Upper lobe of left lung (tissue), 6 donors: ENCODE measurements at regions not wholly inside any gene's neighbourhood (a gene's known extent, or its start where the extent isn't known, plus 50 kb on each side); places are given as distances from the start of the nearest gene placed in this dataset.

Source experiments
- ATAC-seq, 2 donors: fragments of 200-7000 bp; cut with Tn5 transposase; one replicate each; pipeline ENCODE4 v1.9.1; 2022; ENCODE audit warnings: mild to moderate bottlenecking in 2 of 2, moderate library complexity in 2 of 2; ENCODE audit not compliant: low FRiP score in 2 of 2
- DNase-seq, 2 donors: peaks; one replicate each; pipeline ENCODE4 v3.0.0-alpha.2; 2019 to 2020
- H3K27ac ChIP-seq, 4 donors: fragments of 200-600 bp; sonication (generic); one replicate each; pipeline ENCODE4 v1.5.1; 2016 to 2019
- H3K27me3 ChIP-seq, 4 donors: fragments of 200-600 bp; sonication (generic); one replicate each; pipeline ENCODE4 v1.5.1; 2017 to 2019
- H3K36me3 ChIP-seq, 4 donors: fragments of 200-600 bp; sonication (generic); one replicate each; pipeline ENCODE4 v1.5.1; 2016 to 2019
- H3K4me1 ChIP-seq, 4 donors: fragments of 200-600 bp; sonication (generic); one replicate each; pipeline ENCODE4 v1.5.1; 2018 to 2019
- H3K4me3 ChIP-seq, 4 donors: fragments of 200-600 bp; sonication (generic); one replicate each; pipeline ENCODE4 v1.5.1; 2017 to 2019; ENCODE audit warnings: mild to moderate bottlenecking in 2 of 4, moderate library complexity in 1 of 4
- H3K9me3 ChIP-seq, 4 donors: fragments of 200-600 bp; sonication (generic); one replicate each; pipeline ENCODE4 v1.5.1; 2018 to 2019
- EP300 ChIP-seq, 4 donors: sonication (generic); formaldehyde crosslinking; IDR thresholded peaks; one replicate each; pipeline ENCODE4 v1.5.1; 2017; ENCODE audit warnings: antibody characterized with exemption in 4 of 4, control low read depth in 2 of 4
- POLR2A ChIP-seq, 4 donors: fragments of 450-650 bp; IDR thresholded peaks; one replicate each; pipeline ENCODE4 v1.5.1; 2016 to 2017; ENCODE audit warnings: antibody characterized with exemption in 4 of 4, mild to moderate bottlenecking in 2 of 4
- POLR2AphosphoS5 ChIP-seq, 2 donors: sonication (generic); formaldehyde crosslinking; IDR thresholded peaks; one replicate each; pipeline ENCODE4 v1.5.1; 2017; ENCODE audit warnings: antibody characterized with exemption in 2 of 2
- WGBS, 2 donors: methylation state at CpG; one replicate each; pipeline ENCODE4 v1.1.5; 2017 to 2018; 5-methylcytosine and 5-hydroxymethylcytosine counted together
- TF ChIP-seq, protein P1 (sequence below), 6 experiments: fragments of 450-650 bp in 4 of 6; fragments of 200-600 bp in 2 of 6; sonication (generic) in 2 of 6; IDR thresholded peaks; one replicate each; pipeline ENCODE4 v1.5.1; 2016 to 2019; ENCODE audit warnings: antibody characterized with exemption in 6 of 6
- donor health status: DM: no; HTN: no; CAD: no; lungs with moderate emphysema.
- donor health status: DM: no; HTN: yes; CAD: no; lungs with severe emphysema.

- Histone ChIP-seq H3K27ac (no peak overlapping the region), H3K36me3 (no peaks in the 10 kb centered on the region), H3K4me1 (no peaks in the 10 kb centered on the region), H3K9me3 (no peaks in the 10 kb centered on the region), H3K4me3 (no peak overlapping the region), H3K27me3 (no peaks in the 10 kb centered on the region)
- no peak for ATAC-seq
- no peak for TF ChIP-seq POLR2AphosphoS5 (IDR thresholded peaks at IDR 0.05)
- no peak for TF ChIP-seq EP300 (IDR thresholded peaks at IDR 0.05)
- TF ChIP-seq, protein P1, sequence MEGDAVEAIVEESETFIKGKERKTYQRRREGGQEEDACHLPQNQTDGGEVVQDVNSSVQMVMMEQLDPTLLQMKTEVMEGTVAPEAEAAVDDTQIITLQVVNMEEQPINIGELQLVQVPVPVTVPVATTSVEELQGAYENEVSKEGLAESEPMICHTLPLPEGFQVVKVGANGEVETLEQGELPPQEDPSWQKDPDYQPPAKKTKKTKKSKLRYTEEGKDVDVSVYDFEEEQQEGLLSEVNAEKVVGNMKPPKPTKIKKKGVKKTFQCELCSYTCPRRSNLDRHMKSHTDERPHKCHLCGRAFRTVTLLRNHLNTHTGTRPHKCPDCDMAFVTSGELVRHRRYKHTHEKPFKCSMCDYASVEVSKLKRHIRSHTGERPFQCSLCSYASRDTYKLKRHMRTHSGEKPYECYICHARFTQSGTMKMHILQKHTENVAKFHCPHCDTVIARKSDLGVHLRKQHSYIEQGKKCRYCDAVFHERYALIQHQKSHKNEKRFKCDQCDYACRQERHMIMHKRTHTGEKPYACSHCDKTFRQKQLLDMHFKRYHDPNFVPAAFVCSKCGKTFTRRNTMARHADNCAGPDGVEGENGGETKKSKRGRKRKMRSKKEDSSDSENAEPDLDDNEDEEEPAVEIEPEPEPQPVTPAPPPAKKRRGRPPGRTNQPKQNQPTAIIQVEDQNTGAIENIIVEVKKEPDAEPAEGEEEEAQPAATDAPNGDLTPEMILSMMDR (IDR thresholded peaks at IDR 0.05), result no peak
- TF ChIP-seq POLR2A (IDR thresholded peaks at IDR 0.05), result no peak
- no peak for DNase-seq
Observed at GRCh38 chr5:72615061-72615460, 107.9 kb upstream of the ZNF366 start.

DNA sequence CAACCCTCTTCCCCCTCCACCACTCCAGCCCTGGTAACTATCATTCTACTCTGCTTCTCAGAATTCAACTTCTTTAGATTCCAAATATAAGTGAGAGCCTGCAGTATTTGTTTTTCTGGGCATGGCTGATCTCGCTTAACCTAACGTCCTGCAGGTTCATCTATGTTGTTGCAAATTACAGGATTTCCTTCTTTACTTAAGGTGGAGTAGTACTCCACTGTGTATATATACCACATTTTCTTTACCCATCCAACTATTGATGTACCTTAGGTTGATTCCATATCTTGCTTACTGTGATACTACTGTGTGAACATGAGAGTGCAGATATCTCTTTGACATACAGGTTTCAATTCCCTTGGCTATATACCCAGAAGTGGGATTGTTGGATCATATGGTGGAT lies 106.3 kb upstream of the ZNF366 start:
- Histone ChIP-seq H3K27ac (no peak overlapping the region), H3K9me3 (no peaks in the 10 kb centered on the region), H3K36me3 (no peaks in the 10 kb centered on the region), H3K27me3 (no peaks in the 10 kb centered on the region), H3K4me3 (no peak overlapping the region), H3K4me1 (no peaks in the 10 kb centered on the region)
- WGBS, 2 donors, result 32 to 40% methylated on average over 2 of the region's 2 CpGs
- TF ChIP-seq POLR2A (IDR thresholded peaks at IDR 0.05), result no peak
- TF ChIP-seq, protein P1 (IDR thresholded peaks at IDR 0.05), result no peak
- no peak for TF ChIP-seq POLR2AphosphoS5 (IDR thresholded peaks at IDR 0.05)
- no peak for TF ChIP-seq EP300 (IDR thresholded peaks at IDR 0.05)
- no peak for DNase-seq
- no peak for ATAC-seq

GRCh38 chr5:72612810-72613209 lies 105.6 kb upstream of the ZNF366 start:
- Histone ChIP-seq H3K4me1 (no peaks in the 10 kb centered on the region), H3K4me3 (no peak overlapping the region), H3K27ac (no peak overlapping the region), H3K36me3 (no peaks in the 10 kb centered on the region), H3K9me3 (no peaks in the 10 kb centered on the region), H3K27me3 (no peaks in the 10 kb centered on the region)
- 91% methylated on average over 2 of the region's 2 CpGs for WGBS, 2 donors
- ATAC-seq (no peak), DNase-seq (no peak)
- TF ChIP-seq POLR2AphosphoS5 (IDR thresholded peaks at IDR 0.05) (no peak), POLR2A (IDR thresholded peaks at IDR 0.05) (no peak), EP300 (IDR thresholded peaks at IDR 0.05) (no peak)
- TF ChIP-seq, protein P1 (IDR thresholded peaks at IDR 0.05), result no peak

DNA sequence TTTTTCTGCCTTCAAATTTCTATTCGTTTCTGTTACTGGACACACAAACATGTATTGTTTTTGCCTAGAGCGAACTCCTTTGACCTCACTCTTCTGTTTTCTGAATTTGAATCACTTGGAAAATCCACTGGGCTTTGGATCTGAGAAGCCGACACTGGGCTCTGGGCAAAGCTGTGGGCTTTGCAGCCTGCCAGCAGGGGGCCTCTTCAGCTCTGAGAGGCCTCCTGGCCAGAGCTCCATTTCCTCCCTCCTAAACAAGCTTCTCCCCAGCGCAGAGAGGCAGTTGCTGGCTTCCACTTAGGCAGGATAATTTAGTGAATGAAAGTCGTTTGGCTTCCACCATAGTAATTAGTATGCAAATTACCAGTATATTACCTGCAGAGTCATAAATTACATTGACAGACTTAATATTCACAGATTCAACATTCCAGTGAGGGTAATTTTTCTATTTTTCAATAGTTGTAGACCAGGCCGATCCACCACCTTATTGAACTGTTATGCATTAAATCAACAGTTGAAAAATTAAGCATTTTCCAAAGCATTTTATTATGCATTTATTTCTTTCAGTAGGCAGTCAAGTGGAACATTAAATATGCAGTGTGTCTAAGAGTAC lies 104.0 kb upstream of the ZNF366 start:
- H3K4me3 ChIP-seq, result no peak overlapping the region
- no peaks in the 10 kb centered on the region for H3K36me3 ChIP-seq
- H3K27me3 ChIP-seq, result no peaks in the 10 kb centered on the region
- no peak overlapping the region for H3K27ac ChIP-seq
- ATAC-seq (peak; percentile 86 to 96), DNase-seq (peak; percentile 43 to 81)
- TF ChIP-seq POLR2AphosphoS5 (IDR thresholded peaks at IDR 0.05), result no peak
- TF ChIP-seq, protein P1 (IDR thresholded peaks at IDR 0.05), result peak; percentile 71 to 88 (median 79)
- H3K9me3 ChIP-seq, result no peaks in the 10 kb centered on the region
- H3K4me1 ChIP-seq, result no peaks in the 10 kb centered on the region
- 21 to 25% methylated on average over 6 of the region's 6 CpGs for WGBS, 2 donors

DNA sequence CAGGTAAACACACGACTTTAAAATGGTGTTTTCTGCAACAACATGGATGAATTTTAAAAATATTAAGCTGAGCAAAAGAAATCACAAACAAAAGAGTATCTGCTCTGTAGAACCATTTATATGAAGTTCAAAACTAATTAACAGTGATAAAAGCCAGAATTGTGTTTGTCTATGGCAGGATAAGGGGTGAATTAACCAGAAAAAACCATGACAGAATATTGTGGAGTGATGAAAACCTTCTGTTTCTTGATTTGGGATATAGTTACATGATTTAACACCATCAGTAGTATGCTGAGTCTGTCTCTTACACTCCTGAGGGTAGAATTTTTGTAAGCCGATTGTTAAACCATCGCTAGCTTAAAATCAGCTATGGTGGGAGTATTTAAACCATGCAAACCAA lies 101.7 kb upstream of the ZNF366 start:
- no peaks in the 10 kb centered on the region for H3K27me3 ChIP-seq
- 88 to 89% methylated on average over 3 of the region's 3 CpGs for WGBS, 2 donors
- no peak overlapping the region for H3K4me3 ChIP-seq
- H3K27ac ChIP-seq, result no peak overlapping the region
- no peak for DNase-seq
- no peak for TF ChIP-seq POLR2A (IDR thresholded peaks at IDR 0.05)
- TF ChIP-seq, protein P1 (IDR thresholded peaks at IDR 0.05), result no peak
- TF ChIP-seq POLR2AphosphoS5 (IDR thresholded peaks at IDR 0.05), result no peak
- no peak for TF ChIP-seq EP300 (IDR thresholded peaks at IDR 0.05)
- no peaks in the 10 kb centered on the region for H3K36me3 ChIP-seq
- H3K9me3 ChIP-seq, result no peaks in the 10 kb centered on the region
- no peak for ATAC-seq
- H3K4me1 ChIP-seq, result no peaks in the 10 kb centered on the region
